ENCODE measurements at regions not wholly inside any gene's neighbourhood (a gene's known extent, or its start where the extent isn't known, plus 50 kb on each side); places are given as distances from the start of the nearest gene placed in this dataset.

- TF ChIP-seq EGR1 (IDR thresholded peaks at IDR 0.05; ENCODE audit: low read depth in 2 of 2) (no peak), CTCF (IDR thresholded peaks at IDR 0.05; ENCODE audit: low read depth, low read length, missing input control) (no peak), MAX (IDR thresholded peaks at IDR 0.05) (no peak), YY1 (IDR thresholded peaks at IDR 0.05) (no peak), RXRA (IDR thresholded peaks at IDR 0.05) (no peak), HNF4A (conservative IDR thresholded peaks at IDR 0.05) (no peak), TAF1 (conservative IDR thresholded peaks at IDR 0.05) (no peak), JUND (IDR thresholded peaks at IDR 0.05) (no peak), GABPA (IDR thresholded peaks at IDR 0.05 in 1 of 2, conservative IDR thresholded peaks at IDR 0.05 in 1 of 2) (no peak)
- TF ChIP-seq, protein P1, sequence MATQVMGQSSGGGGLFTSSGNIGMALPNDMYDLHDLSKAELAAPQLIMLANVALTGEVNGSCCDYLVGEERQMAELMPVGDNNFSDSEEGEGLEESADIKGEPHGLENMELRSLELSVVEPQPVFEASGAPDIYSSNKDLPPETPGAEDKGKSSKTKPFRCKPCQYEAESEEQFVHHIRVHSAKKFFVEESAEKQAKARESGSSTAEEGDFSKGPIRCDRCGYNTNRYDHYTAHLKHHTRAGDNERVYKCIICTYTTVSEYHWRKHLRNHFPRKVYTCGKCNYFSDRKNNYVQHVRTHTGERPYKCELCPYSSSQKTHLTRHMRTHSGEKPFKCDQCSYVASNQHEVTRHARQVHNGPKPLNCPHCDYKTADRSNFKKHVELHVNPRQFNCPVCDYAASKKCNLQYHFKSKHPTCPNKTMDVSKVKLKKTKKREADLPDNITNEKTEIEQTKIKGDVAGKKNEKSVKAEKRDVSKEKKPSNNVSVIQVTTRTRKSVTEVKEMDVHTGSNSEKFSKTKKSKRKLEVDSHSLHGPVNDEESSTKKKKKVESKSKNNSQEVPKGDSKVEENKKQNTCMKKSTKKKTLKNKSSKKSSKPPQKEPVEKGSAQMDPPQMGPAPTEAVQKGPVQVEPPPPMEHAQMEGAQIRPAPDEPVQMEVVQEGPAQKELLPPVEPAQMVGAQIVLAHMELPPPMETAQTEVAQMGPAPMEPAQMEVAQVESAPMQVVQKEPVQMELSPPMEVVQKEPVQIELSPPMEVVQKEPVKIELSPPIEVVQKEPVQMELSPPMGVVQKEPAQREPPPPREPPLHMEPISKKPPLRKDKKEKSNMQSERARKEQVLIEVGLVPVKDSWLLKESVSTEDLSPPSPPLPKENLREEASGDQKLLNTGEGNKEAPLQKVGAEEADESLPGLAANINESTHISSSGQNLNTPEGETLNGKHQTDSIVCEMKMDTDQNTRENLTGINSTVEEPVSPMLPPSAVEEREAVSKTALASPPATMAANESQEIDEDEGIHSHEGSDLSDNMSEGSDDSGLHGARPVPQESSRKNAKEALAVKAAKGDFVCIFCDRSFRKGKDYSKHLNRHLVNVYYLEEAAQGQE (IDR thresholded peaks at IDR 0.05) = no peak
Measured at GRCh38 chrX:3820167-3820566, 106.7 kb upstream of the PRKX start.

Data from liver (tissue), 3 donors.